ENCODE measurements at regions not wholly inside any gene's neighbourhood (a gene's known extent, or its start where the extent isn't known, plus 50 kb on each side); places are given as distances from the start of the nearest gene placed in this dataset.

DNA sequence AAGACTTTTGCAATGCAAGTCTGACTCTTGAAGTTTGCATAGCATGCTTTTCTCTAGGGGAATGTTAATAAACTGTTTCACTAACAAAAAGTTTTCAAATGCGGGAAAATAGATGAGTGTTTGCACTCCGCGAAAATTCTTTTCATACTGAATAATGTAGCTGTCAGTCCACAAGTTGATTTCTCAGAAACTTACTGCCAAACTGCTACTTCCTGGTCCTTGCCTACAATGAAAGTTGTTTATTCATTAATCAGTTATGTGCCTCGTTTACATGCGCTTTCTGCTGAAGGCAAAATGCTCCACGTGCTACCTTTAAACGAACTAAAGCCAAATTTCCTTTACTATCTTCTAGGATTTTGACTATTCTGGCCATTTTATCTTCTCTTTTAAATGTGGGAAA, 166.2 kb downstream of the MAGEB17 start:
- TF ChIP-seq, protein P1, sequence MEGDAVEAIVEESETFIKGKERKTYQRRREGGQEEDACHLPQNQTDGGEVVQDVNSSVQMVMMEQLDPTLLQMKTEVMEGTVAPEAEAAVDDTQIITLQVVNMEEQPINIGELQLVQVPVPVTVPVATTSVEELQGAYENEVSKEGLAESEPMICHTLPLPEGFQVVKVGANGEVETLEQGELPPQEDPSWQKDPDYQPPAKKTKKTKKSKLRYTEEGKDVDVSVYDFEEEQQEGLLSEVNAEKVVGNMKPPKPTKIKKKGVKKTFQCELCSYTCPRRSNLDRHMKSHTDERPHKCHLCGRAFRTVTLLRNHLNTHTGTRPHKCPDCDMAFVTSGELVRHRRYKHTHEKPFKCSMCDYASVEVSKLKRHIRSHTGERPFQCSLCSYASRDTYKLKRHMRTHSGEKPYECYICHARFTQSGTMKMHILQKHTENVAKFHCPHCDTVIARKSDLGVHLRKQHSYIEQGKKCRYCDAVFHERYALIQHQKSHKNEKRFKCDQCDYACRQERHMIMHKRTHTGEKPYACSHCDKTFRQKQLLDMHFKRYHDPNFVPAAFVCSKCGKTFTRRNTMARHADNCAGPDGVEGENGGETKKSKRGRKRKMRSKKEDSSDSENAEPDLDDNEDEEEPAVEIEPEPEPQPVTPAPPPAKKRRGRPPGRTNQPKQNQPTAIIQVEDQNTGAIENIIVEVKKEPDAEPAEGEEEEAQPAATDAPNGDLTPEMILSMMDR (IDR thresholded peaks at IDR 0.05; ENCODE audit: low read depth, low read length): no peak
- no peak for TF ChIP-seq EZH2phosphoT487 (IDR thresholded peaks at IDR 0.05; ENCODE audit: low read depth)

Measured in OCI-LY3 (cell line).